HG03354 (cell line): ENCODE measurements at regions not wholly inside any gene's neighbourhood (a gene's known extent, or its start where the extent isn't known, plus 50 kb on each side); places are given as distances from the start of the nearest gene placed in this dataset.
"Not testable (repeated sequence)": the region's sequence is repeated elsewhere in the genome, so short reads cannot be mapped to it uniquely, and the experiment has no call there.

Experiments used
- ATAC-seq: cut with Tn5 transposase; IDR thresholded peaks from one replicate; pipeline ENCODE4 v1.9.1; 2021; ENCODE audit warnings: mild to moderate bottlenecking; ENCODE audit not compliant: unreplicated experiment, poor library complexity, severe bottlenecking

DNA sequence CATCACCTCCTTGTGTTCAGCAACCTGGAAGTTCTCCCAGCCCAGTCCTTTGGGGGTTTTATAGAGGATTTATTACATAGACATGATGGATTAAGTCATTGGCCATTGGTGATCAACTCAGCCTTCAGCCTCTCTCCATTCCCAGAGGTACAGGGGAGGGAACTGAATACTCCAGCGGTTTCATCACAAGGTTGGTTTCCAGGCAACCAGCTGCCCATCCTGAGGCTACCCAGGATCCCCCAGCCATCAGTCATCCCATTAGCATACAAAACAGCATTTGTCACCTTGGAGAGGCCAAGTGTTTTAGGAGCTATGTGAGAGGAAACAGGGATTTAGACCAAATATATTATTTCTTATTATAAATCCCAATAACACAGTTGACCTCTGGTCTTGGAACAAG lies 584.8 kb upstream of the NRP1 start:
- ATAC-seq: no peak

DNA sequence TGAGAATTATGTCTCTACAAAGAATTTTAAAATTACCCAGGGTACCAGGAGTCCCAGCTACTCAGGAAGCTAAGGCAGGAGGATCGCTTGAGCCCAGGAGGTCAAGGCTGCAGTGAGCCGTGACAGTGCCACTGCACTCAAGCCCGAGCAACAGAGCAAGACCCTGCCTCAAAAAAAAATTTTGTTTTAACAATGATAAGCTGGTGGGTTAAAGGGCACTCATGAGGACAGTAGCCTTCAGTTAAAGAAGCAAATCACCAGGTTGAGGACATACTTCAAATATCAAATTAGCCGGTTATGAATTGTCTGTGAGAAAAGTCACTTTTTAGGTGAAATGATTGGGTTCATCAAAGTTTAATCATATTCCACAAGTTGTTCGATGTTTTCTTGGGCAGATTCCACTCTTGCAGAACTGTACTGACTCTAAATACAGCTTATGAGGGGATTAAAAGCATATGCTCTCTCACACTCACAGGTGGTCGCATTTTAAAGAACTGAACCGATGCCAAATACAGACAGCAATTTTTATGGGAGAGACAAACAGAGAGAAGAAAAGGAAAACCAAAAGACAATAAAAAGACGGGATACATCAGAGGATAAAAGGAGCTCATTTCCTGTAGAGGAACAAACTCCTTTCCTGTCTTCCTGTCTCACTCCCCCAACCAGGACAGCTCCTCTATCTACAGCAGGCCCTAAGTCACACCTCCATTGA lies 582.8 kb upstream of the NRP1 start:
- no peak for ATAC-seq

- no peak for ATAC-seq
Measured at GRCh38 chr10:33914746-33915145, 580.3 kb upstream of the NRP1 start.

DNA sequence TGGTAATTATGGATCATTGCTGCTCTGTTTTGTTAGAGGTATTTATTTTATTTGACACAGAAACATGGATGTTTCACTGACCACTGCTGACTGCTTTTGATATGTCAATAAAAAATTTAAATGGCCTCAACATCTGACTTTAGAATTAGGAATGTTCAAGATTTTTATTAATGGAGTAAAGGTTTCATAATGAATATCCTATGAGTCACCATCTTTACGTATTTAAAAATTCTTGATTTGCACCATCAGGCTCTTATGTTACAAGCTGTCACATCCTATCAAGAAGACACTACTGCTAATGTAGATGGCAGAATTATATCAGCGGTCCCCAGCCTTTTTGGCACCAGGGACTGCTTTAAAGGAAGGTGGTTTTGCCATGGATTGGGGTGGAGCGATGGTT lies 578.7 kb upstream of the NRP1 start:
- ATAC-seq: no peak

DNA sequence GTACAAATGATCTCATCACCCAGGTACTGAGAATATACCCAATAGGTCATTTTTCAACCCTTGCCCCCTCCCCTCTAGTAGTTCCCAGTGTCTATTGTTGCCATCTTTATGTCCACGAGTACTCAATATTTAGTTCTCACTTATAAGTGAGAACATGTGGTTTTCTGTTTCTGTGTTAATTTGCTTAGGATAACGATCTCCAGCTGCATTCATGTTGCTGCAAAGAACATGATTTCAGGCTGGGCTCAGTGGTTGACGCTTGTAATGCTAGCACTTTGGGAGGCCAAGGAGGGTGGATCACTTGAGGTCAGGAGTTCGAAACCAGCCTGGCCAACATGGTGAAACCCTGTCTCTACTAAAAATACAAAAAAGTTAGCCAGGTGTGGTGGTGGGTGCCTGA lies 575.0 kb upstream of the NRP1 start:
- not testable (repeated sequence) for ATAC-seq

DNA sequence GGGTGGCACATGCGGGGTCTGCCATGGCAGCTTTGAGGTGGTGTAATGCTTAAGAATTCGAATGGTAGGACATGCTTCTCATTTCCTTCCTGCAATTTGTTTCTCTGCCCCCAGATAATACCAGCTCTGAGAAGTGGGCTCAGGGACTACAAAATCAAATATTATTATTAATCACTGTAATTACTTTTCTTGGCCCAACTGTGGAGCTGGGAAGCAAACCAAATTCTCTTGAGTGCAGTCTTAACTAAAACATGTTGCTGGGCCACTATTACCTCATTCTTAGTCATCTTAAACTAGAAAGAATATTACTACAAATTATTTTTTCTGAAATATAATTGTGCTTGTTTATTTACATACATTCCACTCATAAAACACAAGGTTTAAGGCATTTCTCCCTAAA lies 566.7 kb upstream of the NRP1 start:
- no peak for ATAC-seq

DNA sequence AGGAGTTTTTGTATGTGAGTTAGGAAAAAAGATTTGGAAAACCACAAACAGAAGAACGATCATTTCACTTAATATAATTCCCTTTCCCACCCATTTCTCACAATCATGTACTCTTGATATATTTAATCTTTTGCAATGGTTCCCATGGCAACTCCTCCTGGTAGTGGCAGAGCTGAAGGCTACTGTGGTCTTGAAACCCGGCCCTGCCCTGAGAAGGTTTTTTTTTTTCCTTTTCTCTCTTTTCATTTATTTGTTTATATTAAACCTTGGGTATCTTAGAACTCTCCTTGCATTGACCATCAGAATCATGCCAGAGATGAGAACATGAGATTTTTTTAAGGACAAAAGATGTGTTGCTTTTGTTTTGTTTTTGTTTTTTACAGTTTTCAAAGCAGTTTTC lies 566.1 kb upstream of the NRP1 start:
- no peak for ATAC-seq

DNA sequence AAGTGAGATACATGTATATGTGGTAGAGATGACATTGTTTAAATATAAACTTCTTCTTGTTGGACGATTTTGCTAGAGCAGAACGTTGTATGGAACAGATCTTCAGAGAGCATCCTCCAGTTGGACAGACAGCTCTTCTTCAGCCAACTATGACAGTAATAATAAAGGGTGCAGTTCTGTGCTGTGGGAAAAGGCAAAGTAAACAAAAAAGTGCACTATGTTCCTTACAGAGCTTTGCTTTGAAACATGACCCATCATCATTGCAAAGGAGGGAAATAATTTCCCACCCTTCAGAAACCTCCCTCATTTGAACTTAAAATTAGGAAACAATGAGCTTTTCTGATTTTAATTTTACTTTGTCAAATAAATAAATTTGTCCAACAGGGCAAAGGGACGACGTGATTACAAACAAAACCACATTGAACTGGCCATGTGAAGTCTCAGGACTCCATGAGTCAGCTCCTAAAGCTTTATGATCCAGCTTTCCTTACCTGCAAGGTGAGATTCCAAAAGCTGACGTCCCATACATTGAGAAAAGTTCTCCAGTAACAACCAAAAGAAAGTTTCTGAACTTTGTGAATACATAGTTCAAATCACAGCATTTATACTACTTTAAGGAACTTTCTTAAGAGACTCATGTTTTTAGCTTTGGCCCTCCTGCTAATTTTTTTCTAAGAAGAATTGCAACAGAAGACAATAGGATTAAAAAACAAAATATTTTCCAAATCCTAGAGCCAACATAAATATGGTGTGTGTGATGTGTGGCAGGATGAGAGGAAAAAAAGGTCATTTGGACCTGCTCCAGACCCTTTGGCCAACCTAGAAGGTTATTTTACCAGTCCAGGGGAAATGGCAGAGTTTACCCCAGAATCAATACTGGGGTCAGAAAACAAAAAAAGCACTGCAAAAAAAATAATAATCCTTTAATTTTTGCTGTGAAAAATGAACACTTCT lies 565.4 kb upstream of the NRP1 start:
- ATAC-seq: no peak

GRCh38 chr10:33897291-33897752 lies 562.9 kb upstream of the NRP1 start:
- no peak for ATAC-seq

GRCh38 chr10:33893506-33893905 lies 559.0 kb upstream of the NRP1 start:
- no peak for ATAC-seq

DNA sequence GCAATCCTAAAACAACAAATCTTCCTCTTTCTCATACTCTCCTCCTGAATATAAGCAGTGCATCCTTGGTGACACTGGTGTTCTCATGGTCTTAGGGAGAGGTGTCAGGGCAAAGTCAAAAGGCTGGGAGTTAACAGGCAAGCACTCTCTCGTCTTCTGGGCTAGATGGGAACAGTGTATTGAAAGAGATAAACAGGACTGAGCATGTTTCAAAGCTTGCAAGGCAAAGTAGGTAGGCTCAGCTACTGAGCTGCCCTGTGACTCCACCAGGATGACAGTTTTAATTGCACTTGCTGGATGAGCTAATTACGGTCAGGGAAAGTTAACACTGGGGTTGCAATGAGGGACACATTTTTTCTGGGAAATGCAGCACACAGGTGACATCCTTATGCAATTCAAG lies 554.9 kb upstream of the NRP1 start:
- ATAC-seq: no peak

DNA sequence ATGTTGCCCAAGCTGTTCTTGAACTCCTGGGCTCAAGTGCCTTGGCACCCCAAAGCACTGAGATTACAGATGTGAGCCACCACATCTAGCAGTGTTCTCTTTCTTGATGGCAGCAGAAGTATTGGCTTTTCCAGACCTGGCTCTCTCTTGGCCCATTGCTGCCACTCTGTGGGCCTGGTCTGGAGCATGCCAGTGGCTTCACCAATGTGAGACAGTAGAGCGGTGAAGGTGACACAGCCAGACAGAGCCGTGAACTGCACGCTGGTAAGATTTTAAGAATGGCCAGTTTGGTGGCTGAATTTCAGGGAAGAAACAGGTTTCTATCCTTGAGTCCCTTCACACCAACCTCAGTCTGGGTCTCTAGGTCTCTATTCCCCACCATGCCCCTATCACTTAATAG lies 552.7 kb upstream of the NRP1 start:
- ATAC-seq: no peak

- no peak for ATAC-seq
Measured at GRCh38 chr10:33886299-33886698, 551.8 kb upstream of the NRP1 start.

DNA sequence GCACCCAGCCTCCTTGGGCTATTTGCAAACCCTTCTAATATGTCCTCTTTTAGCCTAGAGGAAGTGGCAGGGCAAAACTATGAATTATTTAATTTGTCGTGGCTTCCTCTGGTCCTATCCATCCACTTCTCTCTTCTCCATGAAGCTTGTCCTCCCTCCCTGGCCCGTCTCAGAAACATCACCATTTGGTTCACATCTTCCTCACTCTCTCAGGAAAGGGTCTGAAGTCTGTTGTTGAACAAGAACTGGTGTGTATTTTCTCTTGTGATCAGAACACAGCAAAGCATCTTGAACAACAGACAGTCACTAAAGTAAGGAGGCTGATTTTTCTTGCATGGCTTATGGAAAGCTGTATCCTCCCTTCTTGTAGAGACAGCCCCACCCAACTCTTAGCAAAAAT lies 550.1 kb upstream of the NRP1 start:
- no peak for ATAC-seq

DNA sequence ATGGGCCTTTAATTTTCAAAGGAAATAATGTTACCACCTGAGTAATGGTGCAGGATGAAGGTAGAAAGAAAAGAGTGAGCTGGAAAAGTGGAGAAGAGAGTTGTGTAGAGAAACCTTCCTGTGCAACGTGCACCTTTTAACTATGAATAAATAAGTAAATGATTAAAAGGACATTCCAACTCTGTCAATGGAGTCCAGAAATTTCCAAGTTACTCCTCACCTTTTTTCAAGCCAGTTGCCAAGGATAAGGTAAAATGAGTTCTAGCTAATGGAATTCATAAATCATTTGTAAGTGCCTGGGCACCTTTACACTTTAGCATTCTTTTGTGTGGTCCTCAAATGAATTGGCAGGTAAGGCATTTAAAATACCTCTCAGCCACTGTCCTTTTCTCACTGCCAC lies 549.4 kb upstream of the NRP1 start:
- no peak for ATAC-seq

DNA sequence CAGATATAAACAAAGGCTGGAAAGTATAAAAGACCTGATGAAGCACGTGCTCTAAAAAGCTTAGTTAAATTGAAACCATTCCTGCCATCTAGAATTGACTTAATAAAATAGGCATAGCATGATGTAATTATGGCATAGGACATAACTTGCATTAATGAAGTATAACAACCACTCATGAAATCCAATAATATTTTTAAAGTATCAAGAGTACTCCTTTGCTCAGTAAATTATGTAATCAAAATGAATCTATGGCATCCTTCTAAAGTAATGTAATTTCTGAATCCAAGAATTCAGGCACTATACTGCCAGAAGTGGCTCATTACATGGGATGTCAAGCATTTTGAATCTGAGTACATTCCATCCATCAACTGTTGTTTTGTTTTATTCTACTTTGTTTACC lies 548.5 kb upstream of the NRP1 start:
- no peak for ATAC-seq

DNA sequence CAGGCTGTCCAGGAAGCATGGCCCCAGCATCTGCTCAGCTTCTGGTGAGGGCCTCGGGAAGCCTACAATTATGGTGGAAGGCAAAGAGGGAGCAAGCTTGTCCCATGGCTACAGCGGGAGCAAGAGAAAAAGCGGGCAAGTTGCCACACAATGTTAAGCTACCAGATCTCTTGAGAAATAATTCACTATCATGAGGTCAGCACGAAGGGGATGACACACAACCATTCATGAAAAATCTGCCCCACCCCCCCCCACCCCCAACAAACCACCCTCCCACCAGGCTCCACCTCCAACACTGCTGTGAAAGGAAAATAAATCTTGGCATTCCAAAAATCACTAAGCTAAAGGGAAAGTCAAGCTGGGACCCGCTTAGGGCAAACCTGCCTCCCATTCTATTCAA lies 545.8 kb upstream of the NRP1 start:
- ATAC-seq: no peak

GRCh38 chr10:33878238-33878786 lies 543.8 kb upstream of the NRP1 start:
- no peak for ATAC-seq

- ATAC-seq: no peak
Measured at GRCh38 chr10:33876584-33877400, 542.3 kb upstream of the NRP1 start.
